Osteoblast (primary cell): ENCODE measurements at regions not wholly inside any gene's neighbourhood (a gene's known extent, or its start where the extent isn't known, plus 50 kb on each side); places are given as distances from the start of the nearest gene placed in this dataset.

Experiments
- DNase-seq: peaks from one replicate; pipeline ENCODE4 v3.0.0; 2011; ENCODE audit warnings: low spot score, mixed read lengths; ENCODE audit not compliant: insufficient read length; ENCODE audit errors: missing footprints
- H2AFZ ChIP-seq: 2 replicates; pipeline ENCODE4 v1.6.0; 2011; ENCODE audit warnings: mild to moderate bottlenecking, low read length
- H3K27ac ChIP-seq: 2 replicates; pipeline ENCODE4 v1.5.1; 2011; ENCODE audit warnings: mild to moderate bottlenecking, low read depth, low read length, moderate library complexity
- H3K27me3 ChIP-seq: 2 replicates; pipeline ENCODE4 v1.6.0; 2012; ENCODE audit warnings: mild to moderate bottlenecking, control low read depth, inconsistent platforms, low read length, moderate library complexity; ENCODE audit not compliant: insufficient read depth
- H3K36me3 ChIP-seq: 2 replicates; pipeline ENCODE4 v1.5.1; 2011; ENCODE audit warnings: mild to moderate bottlenecking, low read length, control low read depth, moderate library complexity; ENCODE audit not compliant: insufficient read depth
- H3K4me1 ChIP-seq: 2 replicates; pipeline ENCODE4 v1.5.1; 2011; ENCODE audit warnings: mild to moderate bottlenecking, low read length, control low read depth, moderate library complexity; ENCODE audit not compliant: insufficient read depth
- H3K4me2 ChIP-seq: 2 replicates; pipeline ENCODE4 v1.6.0; 2011; ENCODE audit warnings: mild to moderate bottlenecking, low read length; ENCODE audit not compliant: insufficient read depth
- H3K4me3 ChIP-seq: fragments of 200-600 bp; sonication (generic); 3 replicates; pipeline ENCODE4 v1.5.1; 2012; ENCODE audit warnings: mild to moderate bottlenecking, low read length, inconsistent platforms; ENCODE audit not compliant: insufficient read depth
- H3K79me2 ChIP-seq: 2 replicates; pipeline ENCODE4 v1.6.0; 2012; ENCODE audit warnings: mild to moderate bottlenecking, low read length, control low read depth, inconsistent platforms; ENCODE audit not compliant: insufficient read depth
- H3K9me3 ChIP-seq: 2 replicates; pipeline ENCODE4 v1.5.1; 2011; ENCODE audit warnings: low read depth, low read length, control low read depth
- H4K20me1 ChIP-seq: 2 replicates; pipeline ENCODE4 v1.6.0; 2012; ENCODE audit warnings: mild to moderate bottlenecking, low read length, control low read depth; ENCODE audit not compliant: insufficient read depth
- TF ChIP-seq, protein P1 (sequence below): IDR thresholded peaks from 2 replicates; pipeline ENCODE4 v1.5.1; 2011; ENCODE audit warnings: mild to moderate bottlenecking, low read depth, low read length, moderate library complexity; ENCODE audit errors: extremely low read depth

GRCh38 chr5:129245489-129245888 lies 150.9 kb downstream of the ISOC1 start:
- Histone ChIP-seq H3K4me2 (no peak overlapping the region), H3K4me3 (no peak overlapping the region), H3K27ac (no peak overlapping the region), H3K36me3 (no peaks in the 10 kb centered on the region), H3K9me3 (no peaks in the 10 kb centered on the region), H4K20me1 (no peaks in the 10 kb centered on the region), H2AFZ (no peak overlapping the region), H3K27me3 (no peaks in the 10 kb centered on the region), H3K79me2 (no peaks in the 10 kb centered on the region), H3K4me1 (no peaks in the 10 kb centered on the region)
- TF ChIP-seq, protein P1, sequence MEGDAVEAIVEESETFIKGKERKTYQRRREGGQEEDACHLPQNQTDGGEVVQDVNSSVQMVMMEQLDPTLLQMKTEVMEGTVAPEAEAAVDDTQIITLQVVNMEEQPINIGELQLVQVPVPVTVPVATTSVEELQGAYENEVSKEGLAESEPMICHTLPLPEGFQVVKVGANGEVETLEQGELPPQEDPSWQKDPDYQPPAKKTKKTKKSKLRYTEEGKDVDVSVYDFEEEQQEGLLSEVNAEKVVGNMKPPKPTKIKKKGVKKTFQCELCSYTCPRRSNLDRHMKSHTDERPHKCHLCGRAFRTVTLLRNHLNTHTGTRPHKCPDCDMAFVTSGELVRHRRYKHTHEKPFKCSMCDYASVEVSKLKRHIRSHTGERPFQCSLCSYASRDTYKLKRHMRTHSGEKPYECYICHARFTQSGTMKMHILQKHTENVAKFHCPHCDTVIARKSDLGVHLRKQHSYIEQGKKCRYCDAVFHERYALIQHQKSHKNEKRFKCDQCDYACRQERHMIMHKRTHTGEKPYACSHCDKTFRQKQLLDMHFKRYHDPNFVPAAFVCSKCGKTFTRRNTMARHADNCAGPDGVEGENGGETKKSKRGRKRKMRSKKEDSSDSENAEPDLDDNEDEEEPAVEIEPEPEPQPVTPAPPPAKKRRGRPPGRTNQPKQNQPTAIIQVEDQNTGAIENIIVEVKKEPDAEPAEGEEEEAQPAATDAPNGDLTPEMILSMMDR, result no peak
- DNase-seq, result no peak

DNA sequence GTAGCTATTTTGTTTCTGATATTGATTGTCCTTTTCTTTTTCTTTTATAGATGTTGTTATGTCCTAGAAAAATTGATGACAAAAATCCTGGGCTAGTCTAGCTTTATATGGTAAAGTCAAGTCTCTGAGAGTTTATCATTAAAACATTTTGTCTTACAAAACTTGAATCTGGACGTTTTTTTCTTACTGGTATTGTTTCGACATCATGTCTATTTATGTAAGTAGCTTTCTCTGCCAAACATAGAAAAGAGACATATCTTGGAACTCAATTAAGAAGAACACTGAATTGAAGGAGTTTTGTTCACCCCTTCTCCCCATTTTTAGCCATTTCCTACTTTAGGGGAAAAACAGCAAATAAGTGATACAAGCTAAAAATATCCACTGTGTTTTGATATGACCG lies 151.5 kb downstream of the ISOC1 start:
- Histone ChIP-seq H4K20me1 (no peaks in the 10 kb centered on the region), H3K79me2 (no peaks in the 10 kb centered on the region), H3K36me3 (no peaks in the 10 kb centered on the region), H3K9me3 (no peaks in the 10 kb centered on the region), H3K4me2 (no peak overlapping the region), H3K27me3 (no peaks in the 10 kb centered on the region), H3K4me1 (no peaks in the 10 kb centered on the region), H2AFZ (no peak overlapping the region), H3K27ac (no peak overlapping the region), H3K4me3 (no peak overlapping the region)
- TF ChIP-seq, protein P1, result no peak
- no peak for DNase-seq

- TF ChIP-seq, protein P1, result no peak
- Histone ChIP-seq H3K4me2 (no peak overlapping the region), H3K4me3 (no peak overlapping the region), H3K9me3 (no peaks in the 10 kb centered on the region), H3K36me3 (no peaks in the 10 kb centered on the region), H2AFZ (no peak overlapping the region), H3K27ac (no peak overlapping the region), H3K79me2 (no peaks in the 10 kb centered on the region), H4K20me1 (no peaks in the 10 kb centered on the region), H3K27me3 (no peaks in the 10 kb centered on the region), H3K4me1 (no peaks in the 10 kb centered on the region)
- DNase-seq, result no peak
These were observed 155.3 kb downstream of the ISOC1 start for GRCh38 chr5:129249886-129250285.

DNA sequence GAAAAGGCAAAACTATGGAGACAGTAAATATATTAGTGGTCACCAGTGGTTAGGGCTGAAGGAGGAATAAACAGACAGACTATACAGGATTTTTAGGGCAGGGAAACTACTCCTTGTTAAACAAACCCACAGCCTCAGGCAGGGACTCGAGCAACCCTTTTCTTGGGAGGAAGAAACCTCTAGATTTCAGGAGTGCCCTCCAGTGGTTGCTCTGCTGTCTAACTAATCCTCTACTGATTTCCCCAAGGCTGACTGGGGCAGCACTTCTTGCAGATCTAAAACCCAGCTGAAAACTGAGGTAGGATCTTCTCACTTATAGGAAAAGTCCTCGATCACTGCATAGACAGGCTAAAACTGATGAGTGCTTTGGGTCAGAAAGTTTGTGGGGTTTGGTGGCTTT lies 176.8 kb downstream of the ISOC1 start:
- H3K4me2 ChIP-seq, result no peak overlapping the region
- H3K27me3 ChIP-seq, result no peaks in the 10 kb centered on the region
- no peak overlapping the region for H3K27ac ChIP-seq
- H3K4me3 ChIP-seq, result no peak overlapping the region
- H3K79me2 ChIP-seq, result no peaks in the 10 kb centered on the region
- H3K9me3 ChIP-seq, result peaks cover 2% of the 10 kb centered on the region
- no peaks in the 10 kb centered on the region for H3K36me3 ChIP-seq
- no peaks in the 10 kb centered on the region for H3K4me1 ChIP-seq
- no peak overlapping the region for H2AFZ ChIP-seq
- TF ChIP-seq, protein P1, result no peak
- no peaks in the 10 kb centered on the region for H4K20me1 ChIP-seq
- DNase-seq, result no peak
